ENCODE measurements at regions not wholly inside any gene's neighbourhood (a gene's known extent, or its start where the extent isn't known, plus 50 kb on each side); places are given as distances from the start of the nearest gene placed in this dataset.

GRCh38 chr5:124599028-124599973 is 147.1 kb downstream of the ZNF608 start (continued):
- no peak for TF ChIP-seq HOMEZ (CRISPR knock-in tag; IDR thresholded peaks at IDR 0.05)
- no peak for TF ChIP-seq BRD9 (IDR thresholded peaks at IDR 0.05; ENCODE audit: low read depth, partially characterized antibody)
- no peak for TF ChIP-seq LEF1 (IDR thresholded peaks at IDR 0.05)
- no peak for TF ChIP-seq GTF2E2 (tag; IDR thresholded peaks at IDR 0.05)
- TF ChIP-seq ZKSCAN3 (CRISPR knock-in tag; IDR thresholded peaks at IDR 0.05) = no peak
- TF ChIP-seq GATAD2B (IDR thresholded peaks at IDR 0.05; ENCODE audit: borderline replicate concordance) = no peak
- no peak for TF ChIP-seq MNT (conservative IDR thresholded peaks at IDR 0.05)
- TF ChIP-seq ZNF232 (CRISPR knock-in tag; IDR thresholded peaks at IDR 0.05) = no peak
- TF ChIP-seq ETS2 (tag; IDR thresholded peaks at IDR 0.05; ENCODE audit: borderline replicate concordance, poor library complexity, severe bottlenecking) = no peak
- TF ChIP-seq CGGBP1 (CRISPR knock-in tag; IDR thresholded peaks at IDR 0.05) = no peak
- TF ChIP-seq MEF2D (tag; conservative IDR thresholded peaks at IDR 0.05; ENCODE audit: low read depth) = no peak
- no peak for TF ChIP-seq ZNF280B (CRISPR knock-in tag; IDR thresholded peaks at IDR 0.05)
- no peak for TF ChIP-seq RNF219 (CRISPR knock-in tag; IDR thresholded peaks at IDR 0.05)
- no peak for TF ChIP-seq GMEB1 (CRISPR knock-in tag; IDR thresholded peaks at IDR 0.05)
- TF ChIP-seq CTCFL (IDR thresholded peaks at IDR 0.05; ENCODE audit: borderline replicate concordance, insufficient read depth, low read depth, low read length, poor library complexity, severe bottlenecking) = no peak

All from K562 (cell line).